AG20443 (cell line): ENCODE measurements at regions not wholly inside any gene's neighbourhood (a gene's known extent, or its start where the extent isn't known, plus 50 kb on each side); places are given as distances from the start of the nearest gene placed in this dataset.
"Not testable (repeated sequence)": the region's sequence is repeated elsewhere in the genome, so short reads cannot be mapped to it uniquely, and the experiment has no call there.

Source experiments
- DNase-seq: peaks from one replicate; pipeline ENCODE4 v3.0.0; 2012; ENCODE audit warnings: low spot score, mixed read lengths

GRCh38 chr2:87075054-87075790, 53.6 kb upstream of the PLGLB1 start:
- peak; percentile 2 for DNase-seq

GRCh38 chr2:87075791-87076252, 54.2 kb upstream of the PLGLB1 start:
- DNase-seq: peak; percentile 21

- peak; percentile 76 for DNase-seq
Observed at GRCh38 chr2:87076253-87077123, 54.8 kb upstream of the PLGLB1 start.

GRCh38 chr2:87077124-87077446, 55.4 kb upstream of the PLGLB1 start:
- DNase-seq: not testable (repeated sequence)

- DNase-seq: not testable (repeated sequence)
Observed at GRCh38 chr2:87081727-87082126, 60.1 kb upstream of the PLGLB1 start.

GRCh38 chr2:87088079-87088478, 66.4 kb upstream of the PLGLB1 start:
- DNase-seq: not testable (repeated sequence)

GRCh38 chr2:87089401-87089800, 67.8 kb upstream of the PLGLB1 start:
- DNase-seq: not testable (repeated sequence)

GRCh38 chr2:87093252-87093651, 71.6 kb upstream of the PLGLB1 start:
- not testable (repeated sequence) for DNase-seq

GRCh38 chr2:87093937-87094529, 72.4 kb upstream of the PLGLB1 start:
- not testable (repeated sequence) for DNase-seq

GRCh38 chr2:87095804-87096203, 74.2 kb upstream of the PLGLB1 start:
- not testable (repeated sequence) for DNase-seq

- not testable (repeated sequence) for DNase-seq
Observed at GRCh38 chr2:87128761-87129553, 107.3 kb upstream of the PLGLB1 start.

GRCh38 chr2:87132577-87132976, 110.9 kb upstream of the PLGLB1 start:
- not testable (repeated sequence) for DNase-seq

- DNase-seq: not testable (repeated sequence)
Observed at GRCh38 chr2:87151835-87152493, 130.3 kb upstream of the PLGLB1 start.

GRCh38 chr2:87174454-87174853, 152.8 kb upstream of the PLGLB1 start:
- not testable (repeated sequence) for DNase-seq

GRCh38 chr2:87183373-87183772, 161.7 kb upstream of the PLGLB1 start:
- not testable (repeated sequence) for DNase-seq

- not testable (repeated sequence) for DNase-seq
Observed at GRCh38 chr2:87184260-87184659, 162.6 kb upstream of the PLGLB1 start.

- DNase-seq: not testable (repeated sequence)
Observed at GRCh38 chr2:87189214-87189613, 167.6 kb upstream of the PLGLB1 start.

- DNase-seq: not testable (repeated sequence)
Observed at GRCh38 chr2:87193336-87193735, 171.7 kb upstream of the PLGLB1 start.

- not testable (repeated sequence) for DNase-seq
Observed at GRCh38 chr2:87194254-87194999, 172.8 kb upstream of the PLGLB1 start.

GRCh38 chr2:87196720-87197388, 175.2 kb upstream of the PLGLB1 start:
- not testable (repeated sequence) for DNase-seq
